WI38 (cell line): ENCODE measurements at regions not wholly inside any gene's neighbourhood (a gene's known extent, or its start where the extent isn't known, plus 50 kb on each side); places are given as distances from the start of the nearest gene placed in this dataset.
A peak's percentile ranks its signal among the peaks of the same experiment; 100 is the strongest.

ENCODE experiments used
- H3K4me3 ChIP-seq: 2 replicates; pipeline ENCODE4 v1.5.1; 2011; ENCODE audit warnings: low read depth, mild to moderate bottlenecking, control low read depth, low read length
- TF ChIP-seq, protein P1 (sequence below): IDR thresholded peaks from 2 replicates; pipeline ENCODE4 v1.5.1; 2012; ENCODE audit warnings: low read depth, mild to moderate bottlenecking, control low read depth, low read length

DNA sequence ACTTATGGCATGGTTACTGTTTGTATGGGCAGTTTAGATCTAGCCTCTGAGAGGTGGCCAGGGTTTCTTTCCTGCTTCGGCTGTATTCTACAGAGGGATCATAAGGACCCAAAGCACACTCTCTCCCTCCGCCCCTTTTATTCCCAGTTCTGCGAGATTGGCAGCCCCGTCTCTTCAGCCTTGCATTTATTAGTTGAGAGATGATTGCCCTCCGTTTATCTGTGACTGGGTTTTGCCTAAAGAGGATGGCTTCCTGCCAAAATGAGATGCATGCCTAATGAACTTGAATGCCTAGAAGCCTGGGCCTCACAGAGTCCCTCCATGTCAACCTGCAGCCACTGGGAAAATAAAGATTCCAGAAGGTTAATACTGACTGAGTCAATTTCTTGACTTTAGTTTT lies 97.1 kb upstream of the CHL1 start:
- no peak overlapping the region for H3K4me3 ChIP-seq
- TF ChIP-seq, protein P1, sequence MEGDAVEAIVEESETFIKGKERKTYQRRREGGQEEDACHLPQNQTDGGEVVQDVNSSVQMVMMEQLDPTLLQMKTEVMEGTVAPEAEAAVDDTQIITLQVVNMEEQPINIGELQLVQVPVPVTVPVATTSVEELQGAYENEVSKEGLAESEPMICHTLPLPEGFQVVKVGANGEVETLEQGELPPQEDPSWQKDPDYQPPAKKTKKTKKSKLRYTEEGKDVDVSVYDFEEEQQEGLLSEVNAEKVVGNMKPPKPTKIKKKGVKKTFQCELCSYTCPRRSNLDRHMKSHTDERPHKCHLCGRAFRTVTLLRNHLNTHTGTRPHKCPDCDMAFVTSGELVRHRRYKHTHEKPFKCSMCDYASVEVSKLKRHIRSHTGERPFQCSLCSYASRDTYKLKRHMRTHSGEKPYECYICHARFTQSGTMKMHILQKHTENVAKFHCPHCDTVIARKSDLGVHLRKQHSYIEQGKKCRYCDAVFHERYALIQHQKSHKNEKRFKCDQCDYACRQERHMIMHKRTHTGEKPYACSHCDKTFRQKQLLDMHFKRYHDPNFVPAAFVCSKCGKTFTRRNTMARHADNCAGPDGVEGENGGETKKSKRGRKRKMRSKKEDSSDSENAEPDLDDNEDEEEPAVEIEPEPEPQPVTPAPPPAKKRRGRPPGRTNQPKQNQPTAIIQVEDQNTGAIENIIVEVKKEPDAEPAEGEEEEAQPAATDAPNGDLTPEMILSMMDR: no peak

DNA sequence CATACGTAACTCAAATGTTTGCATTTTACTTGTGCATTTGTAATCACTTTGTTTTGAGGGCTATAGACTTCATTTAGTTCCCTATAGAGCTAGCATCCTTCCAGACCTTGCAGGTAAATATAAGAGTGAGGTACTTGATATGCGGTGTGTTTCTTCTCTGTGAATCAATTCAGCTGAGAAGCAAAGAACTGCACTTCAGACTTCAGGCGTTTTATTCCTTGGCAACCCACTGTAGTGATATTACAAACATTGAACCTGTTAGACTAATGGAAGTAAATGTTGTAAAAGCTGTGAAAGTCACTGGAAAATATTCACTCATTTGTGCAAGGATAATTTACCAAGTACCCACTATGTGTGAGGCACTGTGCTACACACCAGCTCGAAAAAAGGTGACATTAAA lies 94.1 kb upstream of the CHL1 start:
- TF ChIP-seq, protein P1: no peak
- no peak overlapping the region for H3K4me3 ChIP-seq

- H3K4me3 ChIP-seq: no peak overlapping the region
- TF ChIP-seq, protein P1: no peak
Observed at GRCh38 chr3:103991-104390, 92.6 kb upstream of the CHL1 start.

- TF ChIP-seq, protein P1: no peak
- H3K4me3 ChIP-seq: no peak overlapping the region
Observed at GRCh38 chr3:105585-105984, 91.0 kb upstream of the CHL1 start.

DNA sequence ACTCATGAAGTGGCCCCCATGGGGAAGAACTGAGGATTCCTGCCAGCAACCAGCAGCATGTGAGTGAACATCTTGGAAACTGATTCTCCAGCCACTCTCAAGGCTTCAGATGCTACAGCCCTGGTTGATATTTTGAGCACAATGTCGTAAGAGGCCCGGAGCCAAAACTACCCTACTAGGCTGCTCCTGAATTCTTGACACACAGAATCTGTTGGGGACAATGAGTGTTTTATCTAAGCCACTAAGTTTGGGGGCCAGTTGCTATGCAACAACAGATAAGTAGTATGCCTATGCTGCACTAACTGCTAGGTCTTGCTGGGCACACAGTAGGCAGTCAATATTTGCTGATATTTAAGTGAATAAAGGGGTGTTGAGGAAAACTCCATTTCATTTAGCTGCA lies 89.9 kb upstream of the CHL1 start:
- no peak overlapping the region for H3K4me3 ChIP-seq
- TF ChIP-seq, protein P1: no peak

DNA sequence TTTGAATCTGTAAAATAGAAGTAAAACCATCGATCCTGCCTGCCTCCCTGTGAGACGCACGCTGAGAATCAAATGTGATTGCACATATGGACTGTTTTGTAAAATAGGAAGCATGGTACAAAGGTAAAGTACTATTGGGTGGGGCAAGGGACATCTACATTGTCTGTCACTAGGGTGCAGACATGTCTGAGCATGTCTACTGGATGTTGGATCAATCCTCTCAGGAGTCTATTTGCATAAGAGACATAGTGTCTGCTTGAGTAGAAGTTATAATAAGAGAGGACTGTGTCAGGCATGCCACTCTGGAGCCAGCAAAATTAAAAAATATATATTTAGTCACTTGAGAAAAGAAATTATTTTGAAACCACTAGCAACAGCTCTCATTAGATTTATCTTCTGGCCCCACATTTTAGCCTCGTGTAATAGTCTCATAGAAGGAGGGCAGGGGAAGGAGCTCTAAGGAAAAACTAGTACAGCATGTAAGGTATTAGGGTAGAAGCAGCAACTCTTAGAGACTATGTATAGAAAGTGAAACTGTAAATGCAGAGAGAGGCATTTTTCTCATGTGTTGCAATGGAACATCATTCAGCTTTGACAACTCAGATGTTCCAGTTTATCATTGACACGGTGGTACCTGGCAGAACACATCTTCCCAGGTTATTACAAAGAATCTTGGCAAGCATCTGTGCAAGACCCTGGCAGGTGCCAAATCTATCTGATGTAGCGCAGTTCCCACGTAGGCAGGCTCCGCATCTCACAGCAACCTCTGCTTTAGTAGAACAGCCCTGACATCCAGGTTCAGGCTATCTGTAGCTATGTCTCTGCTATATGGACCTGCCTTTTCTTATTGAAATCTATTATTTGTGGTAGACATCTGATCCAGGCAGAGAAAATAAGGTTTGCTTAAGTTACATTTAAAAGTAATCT lies 85.2 kb upstream of the CHL1 start:
- TF ChIP-seq, protein P1: no peak
- peak overlapping the region; percentile 40 for H3K4me3 ChIP-seq

- no peak overlapping the region for H3K4me3 ChIP-seq
- TF ChIP-seq, protein P1: no peak
Observed at GRCh38 chr3:112773-113172, 83.8 kb upstream of the CHL1 start.
